Tibial nerve (tissue), 4 donors: ENCODE measurements at regions not wholly inside any gene's neighbourhood (a gene's known extent, or its start where the extent isn't known, plus 50 kb on each side); places are given as distances from the start of the nearest gene placed in this dataset.

Experiments used
- DNase-seq, 2 donors: peaks; one replicate each; pipeline ENCODE4 v3.0.0-alpha.2; 2019; ENCODE audit warnings: low spot score in 2 of 2
- H3K27ac ChIP-seq, 4 donors: fragments of 200-600 bp; sonication (generic) in 3 of 4; one replicate each; pipeline ENCODE4 v1.5.1; 2017 to 2019; ENCODE audit warnings: mild to moderate bottlenecking in 1 of 4
- H3K27me3 ChIP-seq, 2 donors: fragments of 200-600 bp; sonication (generic) in 1 of 2; one replicate each; pipeline versions ENCODE4 v1.5.1 to v1.6.0; 2017 to 2019
- H3K36me3 ChIP-seq, 3 donors: fragments of 200-600 bp; sonication (generic); one replicate each; pipeline ENCODE4 v1.5.1; 2018 to 2019
- H3K4me1 ChIP-seq, 4 donors: fragments of 200-600 bp; sonication (generic) in 3 of 4; one replicate each; pipeline ENCODE4 v1.5.1; 2017 to 2019
- H3K4me3 ChIP-seq, 4 donors: fragments of 200-600 bp; sonication (generic) in 3 of 4; one replicate each; pipeline ENCODE4 v1.5.1; 2017 to 2019; ENCODE audit warnings: mild to moderate bottlenecking in 1 of 4, moderate library complexity in 1 of 4
- H3K9me3 ChIP-seq, 4 donors: fragments of 200-600 bp; sonication (generic) in 3 of 4; one replicate each; pipeline ENCODE4 v1.5.1; 2017 to 2019
- CTCF ChIP-seq, 5 experiments: fragments of 200-600 bp in 3 of 5; fragments of 450-650 bp in 2 of 5; sonication (generic) in 3 of 5; IDR thresholded peaks; one replicate each; pipeline ENCODE4 v1.5.1; 2016 to 2019; ENCODE audit warnings: antibody characterized with exemption in 5 of 5, mild to moderate bottlenecking in 3 of 5, moderate library complexity in 2 of 5
- EP300 ChIP-seq, 2 donors: sonication (generic); formaldehyde crosslinking; IDR thresholded peaks; one replicate each; pipeline ENCODE4 v1.6.1; 2017; ENCODE audit warnings: antibody characterized with exemption in 2 of 2, mild to moderate bottlenecking in 1 of 2
- POLR2A ChIP-seq, 2 donors: fragments of 450-650 bp; IDR thresholded peaks; one replicate each; pipeline ENCODE4 v1.6.1; 2017; ENCODE audit warnings: antibody characterized with exemption in 2 of 2, mild to moderate bottlenecking in 2 of 2, moderate library complexity in 2 of 2
- WGBS, 2 donors: methylation state at CpG; one replicate each; pipeline ENCODE4 v1.1.5; 2018; 5-methylcytosine and 5-hydroxymethylcytosine counted together

- H3K36me3 ChIP-seq: no peaks in the 10 kb centered on the region
- no peak for TF ChIP-seq POLR2A (IDR thresholded peaks at IDR 0.05)
- TF ChIP-seq CTCF (IDR thresholded peaks at IDR 0.05): no peak
- no peak for TF ChIP-seq EP300 (IDR thresholded peaks at IDR 0.05)
- H3K27me3 ChIP-seq: no peaks in the 10 kb centered on the region
- 79 to 84% methylated on average over 5 of the region's 5 CpGs for WGBS, 2 donors
- no peak overlapping the region for H3K27ac ChIP-seq
- no peak overlapping the region for H3K4me3 ChIP-seq
- no peak for DNase-seq
- H3K4me1 ChIP-seq: no peaks in the 10 kb centered on the region
- H3K9me3 ChIP-seq: peaks cover 0 to 11% (median 3%) of the 10 kb centered on the region in 4 donors
Measured at GRCh38 chr4:177171588-177171987, 138.1 kb upstream of the NEIL3 start.

- Histone ChIP-seq H3K27me3 (no peaks in the 10 kb centered on the region), H3K27ac (no peak overlapping the region), H3K36me3 (no peaks in the 10 kb centered on the region), H3K4me3 (no peak overlapping the region), H3K4me1 (no peaks in the 10 kb centered on the region), H3K9me3 (peaks cover 0 to 11% (median 3%) of the 10 kb centered on the region in 4 donors)
- DNase-seq: no peak
- TF ChIP-seq CTCF (IDR thresholded peaks at IDR 0.05): no peak
- TF ChIP-seq POLR2A (IDR thresholded peaks at IDR 0.05): no peak
- no peak for TF ChIP-seq EP300 (IDR thresholded peaks at IDR 0.05)
- 93% methylated on average over 3 of the region's 3 CpGs for WGBS, 2 donors
Measured at GRCh38 chr4:177175473-177175872, 134.2 kb upstream of the NEIL3 start.

GRCh38 chr4:177177541-177178081 is 132.1 kb upstream of the NEIL3 start:
- WGBS, 2 donors: 21 to 26% methylated on average over 1 of the region's 1 CpG
- peak overlapping the region in 1 of 4 donors; percentile 15 for H3K27ac ChIP-seq

GRCh38 chr4:177178246-177178645 is 131.4 kb upstream of the NEIL3 start:
- no peak for DNase-seq
- Histone ChIP-seq H3K9me3 (no peaks in the 10 kb centered on the region), H3K36me3 (no peaks in the 10 kb centered on the region), H3K4me1 (no peaks in the 10 kb centered on the region), H3K4me3 (no peak overlapping the region), H3K27ac (no peak overlapping the region), H3K27me3 (no peaks in the 10 kb centered on the region)
- TF ChIP-seq EP300 (IDR thresholded peaks at IDR 0.05) (no peak), POLR2A (IDR thresholded peaks at IDR 0.05) (no peak)
- 18 to 19% methylated on average over 1 of the region's 1 CpG for WGBS, 2 donors

More at GRCh38 chr4:177177541-177178081, 132.1 kb upstream of the NEIL3 start:
- no peak for TF ChIP-seq POLR2A (IDR thresholded peaks at IDR 0.05)
- H3K36me3 ChIP-seq: no peaks in the 10 kb centered on the region
- no peaks in the 10 kb centered on the region for H3K27me3 ChIP-seq
- H3K9me3 ChIP-seq: no peaks in the 10 kb centered on the region
- H3K4me3 ChIP-seq: no peak overlapping the region
- no peak for DNase-seq
- no peaks in the 10 kb centered on the region for H3K4me1 ChIP-seq

- Histone ChIP-seq H3K9me3 (no peaks in the 10 kb centered on the region), H3K4me1 (no peaks in the 10 kb centered on the region), H3K36me3 (no peaks in the 10 kb centered on the region), H3K27ac (no peak overlapping the region), H3K4me3 (no peak overlapping the region), H3K27me3 (no peaks in the 10 kb centered on the region)
- no peak for DNase-seq
- peak in 1 of 2 donors; percentile 34 for TF ChIP-seq EP300 (IDR thresholded peaks at IDR 0.05)
- TF ChIP-seq POLR2A (IDR thresholded peaks at IDR 0.05): no peak
- WGBS, 2 donors: 52 to 64% methylated on average over 4 of the region's 4 CpGs
Measured at GRCh38 chr4:177182166-177182565, 127.5 kb upstream of the NEIL3 start.

- TF ChIP-seq CTCF (IDR thresholded peaks at IDR 0.05): no peak
- TF ChIP-seq POLR2A (IDR thresholded peaks at IDR 0.05): no peak
- no peak for TF ChIP-seq EP300 (IDR thresholded peaks at IDR 0.05)
- Histone ChIP-seq H3K36me3 (no peaks in the 10 kb centered on the region), H3K27ac (no peak overlapping the region), H3K4me3 (no peak overlapping the region), H3K4me1 (no peaks in the 10 kb centered on the region), H3K27me3 (no peaks in the 10 kb centered on the region), H3K9me3 (no peaks in the 10 kb centered on the region)
- 93 to 95% methylated on average over 1 of the region's 1 CpG for WGBS, 2 donors
- DNase-seq: no peak
Measured at GRCh38 chr4:177182728-177183127, 126.9 kb upstream of the NEIL3 start.

GRCh38 chr4:177185151-177185550 is 124.5 kb upstream of the NEIL3 start:
- no peak overlapping the region for H3K4me3 ChIP-seq
- no peaks in the 10 kb centered on the region for H3K36me3 ChIP-seq
- no peaks in the 10 kb centered on the region for H3K9me3 ChIP-seq
- no peak for DNase-seq
- H3K4me1 ChIP-seq: no peaks in the 10 kb centered on the region
- no peaks in the 10 kb centered on the region for H3K27me3 ChIP-seq
- WGBS, 2 donors: 74 to 82% methylated on average over 2 of the region's 2 CpGs
- no peak overlapping the region for H3K27ac ChIP-seq
- TF ChIP-seq EP300 (IDR thresholded peaks at IDR 0.05) (no peak), POLR2A (IDR thresholded peaks at IDR 0.05) (no peak), CTCF (IDR thresholded peaks at IDR 0.05) (no peak)
